ENCODE measurements at regions not wholly inside any gene's neighbourhood (a gene's known extent, or its start where the extent isn't known, plus 50 kb on each side); places are given as distances from the start of the nearest gene placed in this dataset.
A peak's percentile ranks its signal among the peaks of the same experiment; 100 is the strongest.

DNA sequence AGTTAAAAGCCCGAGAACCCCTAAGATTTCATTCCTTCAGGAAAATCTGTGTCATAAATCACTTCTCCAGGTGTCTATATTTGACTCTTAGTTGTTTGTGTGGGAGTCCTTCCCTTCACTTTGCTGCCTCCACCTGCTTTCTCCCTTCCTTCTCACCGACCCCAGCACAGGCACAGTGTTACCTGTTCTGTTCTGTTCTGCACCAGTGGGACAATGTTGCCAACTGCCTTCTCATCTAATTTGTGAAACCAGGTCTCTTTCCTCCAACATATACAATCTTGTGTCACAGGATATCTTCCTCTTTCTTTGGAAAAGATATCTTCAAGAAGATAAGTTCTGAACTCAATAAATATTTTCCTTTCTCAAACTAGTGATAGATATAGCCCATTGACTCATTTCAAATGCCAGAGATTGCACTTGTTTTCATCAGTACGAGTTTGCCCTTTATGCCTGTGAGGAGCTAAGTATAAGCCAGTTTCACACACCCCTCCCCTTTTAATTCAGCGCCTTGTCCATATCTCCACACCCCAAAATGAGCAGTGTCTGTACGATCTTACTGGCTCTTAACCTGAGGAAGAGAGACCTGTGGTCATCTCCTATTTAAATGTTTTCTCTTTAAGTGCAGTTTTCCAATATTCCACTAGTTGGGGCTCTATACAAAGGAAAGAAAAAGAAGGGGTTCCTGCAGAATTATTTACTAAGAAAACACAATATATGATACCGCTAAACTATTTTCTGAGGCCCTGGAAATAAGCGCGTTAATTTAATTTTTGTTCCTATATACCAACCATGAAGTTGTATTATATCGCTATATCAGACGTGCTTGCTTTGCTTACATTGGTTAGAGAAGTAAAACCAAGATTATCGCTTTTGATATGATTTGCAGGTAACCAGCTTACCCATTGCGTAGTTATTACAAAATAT lies 81.6 kb upstream of the PREP start:
- intact Hi-C loops (cut with micrococcal nuclease) = loop anchor here (1.0 to 10.0 kb wide), 8 partner anchors 24 to 960 kb away; partner anchors contain the start of gene PRDM1
- Histone ChIP-seq H3K9me3 (replicated peaks; ENCODE audit: control insufficient read depth, insufficient read depth, low read length) (no peaks in the 10 kb centered on the region), H3K79me2 (ENCODE audit: control insufficient read depth, insufficient read depth, low read length) (no peaks in the 10 kb centered on the region), H3K4me3 (replicated peaks in 1 of 3; ENCODE audit: insufficient read depth in 1 of 3, low read depth in 1 of 3, low read length in 3 of 3) (no peak overlapping the region), H3K4me2 (ENCODE audit: insufficient read depth, low read length) (no peak overlapping the region), H2AFZ (ENCODE audit: low read depth, low read length) (no peak overlapping the region), H3K36me3 (ENCODE audit: control insufficient read depth in 2 of 2, extremely low read depth in 1 of 2, insufficient read depth in 2 of 2, low read length in 2 of 2) (no peaks in the 10 kb centered on the region), H3K4me1 (ENCODE audit: control insufficient read depth, extremely low read depth, insufficient read depth, low read length) (peaks cover 22% of the 10 kb centered on the region), H3K9ac (replicated peaks; ENCODE audit: extremely low read depth, insufficient read depth, low read length) (no peak overlapping the region), H3K27me3 (ENCODE audit: control insufficient read depth in 2 of 2, insufficient read depth in 2 of 2, low read length in 2 of 2) (no peaks in the 10 kb centered on the region), H3K27ac (ENCODE audit: insufficient read depth, low read depth, low read length) (no peak overlapping the region), H4K20me1 (replicated peaks; ENCODE audit: control insufficient read depth, extremely low read depth, insufficient read depth, low read length) (no peaks in the 10 kb centered on the region), H3K9me1 (replicated peaks; ENCODE audit: control insufficient read depth, extremely low read depth, insufficient read depth, low read length) (no peaks in the 10 kb centered on the region)
- no peak for TF ChIP-seq POLR2AphosphoS5 (IDR thresholded peaks at IDR 0.05; ENCODE audit: insufficient read depth, low read depth, low read length)
- TF ChIP-seq, protein P1, sequence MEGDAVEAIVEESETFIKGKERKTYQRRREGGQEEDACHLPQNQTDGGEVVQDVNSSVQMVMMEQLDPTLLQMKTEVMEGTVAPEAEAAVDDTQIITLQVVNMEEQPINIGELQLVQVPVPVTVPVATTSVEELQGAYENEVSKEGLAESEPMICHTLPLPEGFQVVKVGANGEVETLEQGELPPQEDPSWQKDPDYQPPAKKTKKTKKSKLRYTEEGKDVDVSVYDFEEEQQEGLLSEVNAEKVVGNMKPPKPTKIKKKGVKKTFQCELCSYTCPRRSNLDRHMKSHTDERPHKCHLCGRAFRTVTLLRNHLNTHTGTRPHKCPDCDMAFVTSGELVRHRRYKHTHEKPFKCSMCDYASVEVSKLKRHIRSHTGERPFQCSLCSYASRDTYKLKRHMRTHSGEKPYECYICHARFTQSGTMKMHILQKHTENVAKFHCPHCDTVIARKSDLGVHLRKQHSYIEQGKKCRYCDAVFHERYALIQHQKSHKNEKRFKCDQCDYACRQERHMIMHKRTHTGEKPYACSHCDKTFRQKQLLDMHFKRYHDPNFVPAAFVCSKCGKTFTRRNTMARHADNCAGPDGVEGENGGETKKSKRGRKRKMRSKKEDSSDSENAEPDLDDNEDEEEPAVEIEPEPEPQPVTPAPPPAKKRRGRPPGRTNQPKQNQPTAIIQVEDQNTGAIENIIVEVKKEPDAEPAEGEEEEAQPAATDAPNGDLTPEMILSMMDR (IDR thresholded peaks at IDR 0.05; ENCODE audit: extremely low read depth in 1 of 2, insufficient read depth in 1 of 2, low read depth in 1 of 2, low read length in 2 of 2) = peak; percentile 59 to 60
- dilution Hi-C loops (cut with MboI; ENCODE audit: extremely low pct_ligation_motif_present, low sequenced_read_pairs) = no loop called here
- DNase-seq (ENCODE audit: low read depth, low spot score) (peak; percentile 64), FAIRE-seq (no peak)
- POLR2A ChIA-PET = no interaction called here
- no TSS peak for BruUV-seq (replicated peaks)
- CTCF ChIA-PET = interaction anchor here (0.7 to 3.9 kb wide), 8 partner anchors 32 to 818 kb away, joined by 3 to 89 read pairs (median 8); no protein-coding TSS in a partner anchor

DNA sequence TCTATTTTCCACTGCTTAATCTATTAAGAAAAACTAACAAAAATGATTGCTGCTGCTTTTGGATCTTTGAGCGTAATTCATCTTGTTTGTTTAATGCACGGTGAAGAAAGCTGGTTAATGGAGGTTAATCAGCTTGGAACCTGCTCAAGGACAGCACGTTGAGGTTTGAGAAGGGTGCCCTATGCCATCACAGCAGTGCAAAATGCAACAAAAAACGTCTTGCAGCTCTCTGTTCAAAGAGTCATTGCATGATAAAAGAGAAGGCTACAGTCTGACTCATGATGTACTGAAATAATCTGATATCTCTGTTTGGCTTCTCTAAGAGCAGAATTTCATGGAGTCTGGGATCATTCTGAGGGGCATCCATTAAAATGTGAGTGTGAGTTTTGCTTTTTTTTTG lies 80.6 kb upstream of the PREP start:
- dilution Hi-C loops (cut with MboI; ENCODE audit: extremely low pct_ligation_motif_present, low sequenced_read_pairs) = no loop called here

More for the DNA sequence above, 80.6 kb upstream of the PREP start:
- Histone ChIP-seq H3K9ac (replicated peaks; ENCODE audit: extremely low read depth, insufficient read depth, low read length) (no peak overlapping the region), H3K9me1 (replicated peaks; ENCODE audit: control insufficient read depth, extremely low read depth, insufficient read depth, low read length) (no peaks in the 10 kb centered on the region), H3K27me3 (ENCODE audit: control insufficient read depth in 2 of 2, insufficient read depth in 2 of 2, low read length in 2 of 2) (no peaks in the 10 kb centered on the region), H3K4me1 (ENCODE audit: control insufficient read depth, extremely low read depth, insufficient read depth, low read length) (peaks cover 12% of the 10 kb centered on the region), H3K27ac (ENCODE audit: insufficient read depth, low read depth, low read length) (no peak overlapping the region), H2AFZ (ENCODE audit: low read depth, low read length) (no peak overlapping the region), H3K36me3 (ENCODE audit: control insufficient read depth in 2 of 2, extremely low read depth in 1 of 2, insufficient read depth in 2 of 2, low read length in 2 of 2) (no peaks in the 10 kb centered on the region), H3K9me3 (replicated peaks; ENCODE audit: control insufficient read depth, insufficient read depth, low read length) (no peaks in the 10 kb centered on the region), H3K4me2 (ENCODE audit: insufficient read depth, low read length) (no peak overlapping the region), H3K79me2 (ENCODE audit: control insufficient read depth, insufficient read depth, low read length) (no peaks in the 10 kb centered on the region), H4K20me1 (replicated peaks; ENCODE audit: control insufficient read depth, extremely low read depth, insufficient read depth, low read length) (no peaks in the 10 kb centered on the region), H3K4me3 (replicated peaks in 1 of 3; ENCODE audit: insufficient read depth in 1 of 3, low read depth in 1 of 3, low read length in 3 of 3) (no peak overlapping the region)
- intact Hi-C loops (cut with micrococcal nuclease) = loop anchor here (10.0 kb wide), 1 partner anchor 351 kb away; no protein-coding TSS in a partner anchor
- ChIA-PET POLR2A (interaction anchor here (0.8 kb wide), 1 partner anchor 52 kb away, joined by 3 read pairs; no protein-coding TSS in a partner anchor), CTCF (interaction anchor here (0.9 to 3.9 kb wide), 11 partner anchors 13 to 856 kb away, joined by 3 to 89 read pairs (median 6); no protein-coding TSS in a partner anchor)
- TF ChIP-seq GATA2 (IDR thresholded peaks at IDR 0.05; ENCODE audit: insufficient read depth, insufficient read length, low read depth, low read length) (peak; percentile 38), JUN (IDR thresholded peaks at IDR 0.05; ENCODE audit: borderline replicate concordance, insufficient read depth, insufficient read length, low read depth) (no peak)
- BruUV-seq (replicated peaks) = no TSS peak
- DNase-seq (ENCODE audit: low read depth, low spot score) (no peak), FAIRE-seq (peak; percentile 37)
